ENCODE measurements at regions not wholly inside any gene's neighbourhood (a gene's known extent, or its start where the extent isn't known, plus 50 kb on each side); places are given as distances from the start of the nearest gene placed in this dataset.

- TF ChIP-seq CTCF (IDR thresholded peaks at IDR 0.05; ENCODE audit: insufficient read depth, low read length) (no peak), GABPA (IDR thresholded peaks at IDR 0.05; ENCODE audit: low read depth) (no peak), REST (IDR thresholded peaks at IDR 0.05; ENCODE audit: insufficient replicate concordance, low read depth) (no peak), POLR2AphosphoS5 (IDR thresholded peaks at IDR 0.05; ENCODE audit: low read depth) (no peak)
Measured at GRCh38 chr6:147733686-147734085, 225.2 kb downstream of the SAMD5 start.

Measured in HL-60 (cell line).